Breast epithelium (tissue), 3 donors: ENCODE measurements at regions not wholly inside any gene's neighbourhood (a gene's known extent, or its start where the extent isn't known, plus 50 kb on each side); places are given as distances from the start of the nearest gene placed in this dataset.

Source experiments
- POLR2A ChIP-seq: fragments of 450-650 bp; IDR thresholded peaks from one replicate; pipeline ENCODE4 v1.6.1; 2016; ENCODE audit warnings: antibody characterized with exemption, mild to moderate bottlenecking, moderate library complexity
- POLR2AphosphoS5 ChIP-seq, 3 donors: sonication (generic); formaldehyde crosslinking; IDR thresholded peaks; one replicate each; pipeline ENCODE4 v1.6.1; 2017; ENCODE audit warnings: antibody characterized with exemption in 3 of 3
- TF ChIP-seq, protein P1 (sequence below), 3 donors: fragments of 450-650 bp; IDR thresholded peaks; one replicate each; pipeline ENCODE4 v1.5.1; 2016 to 2017; ENCODE audit warnings: antibody characterized with exemption in 3 of 3, mild to moderate bottlenecking in 3 of 3, moderate library complexity in 3 of 3

- TF ChIP-seq POLR2AphosphoS5 (IDR thresholded peaks at IDR 0.05) (no peak), POLR2A (no peak)
- TF ChIP-seq, protein P1, sequence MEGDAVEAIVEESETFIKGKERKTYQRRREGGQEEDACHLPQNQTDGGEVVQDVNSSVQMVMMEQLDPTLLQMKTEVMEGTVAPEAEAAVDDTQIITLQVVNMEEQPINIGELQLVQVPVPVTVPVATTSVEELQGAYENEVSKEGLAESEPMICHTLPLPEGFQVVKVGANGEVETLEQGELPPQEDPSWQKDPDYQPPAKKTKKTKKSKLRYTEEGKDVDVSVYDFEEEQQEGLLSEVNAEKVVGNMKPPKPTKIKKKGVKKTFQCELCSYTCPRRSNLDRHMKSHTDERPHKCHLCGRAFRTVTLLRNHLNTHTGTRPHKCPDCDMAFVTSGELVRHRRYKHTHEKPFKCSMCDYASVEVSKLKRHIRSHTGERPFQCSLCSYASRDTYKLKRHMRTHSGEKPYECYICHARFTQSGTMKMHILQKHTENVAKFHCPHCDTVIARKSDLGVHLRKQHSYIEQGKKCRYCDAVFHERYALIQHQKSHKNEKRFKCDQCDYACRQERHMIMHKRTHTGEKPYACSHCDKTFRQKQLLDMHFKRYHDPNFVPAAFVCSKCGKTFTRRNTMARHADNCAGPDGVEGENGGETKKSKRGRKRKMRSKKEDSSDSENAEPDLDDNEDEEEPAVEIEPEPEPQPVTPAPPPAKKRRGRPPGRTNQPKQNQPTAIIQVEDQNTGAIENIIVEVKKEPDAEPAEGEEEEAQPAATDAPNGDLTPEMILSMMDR (IDR thresholded peaks at IDR 0.05): no peak
These were observed 299.7 kb upstream of the PRMT6 start for GRCh38 chr1:106756752-106757151.
